Natural killer cell (primary cell): ENCODE measurements at regions not wholly inside any gene's neighbourhood (a gene's known extent, or its start where the extent isn't known, plus 50 kb on each side); places are given as distances from the start of the nearest gene placed in this dataset.

Experiments used
- ATAC-seq, 3 donors: fragments of 150-1000 bp in 2 of 3; fragments of 200-7000 bp in 1 of 3; cut with Tn5 transposase; 1 replicate in 1 of 3; 2 replicates in 2 of 3; pipeline ENCODE4 v1.10.0; 2021; ENCODE audit warnings: mild to moderate bottlenecking in 2 of 3, moderate library complexity in 2 of 3
- DNase-seq, 2 donors: peaks; one replicate each; pipeline versions ENCODE4 v3.0.0 to v3.0.0-alpha.2; 2013 to 2021; ENCODE audit warnings: mixed read lengths in 1 of 2
- H3K27ac ChIP-seq: one replicate; pipeline ENCODE4 v1.5.1; 2013; ENCODE audit warnings: mild to moderate bottlenecking, low read length
- H3K27me3 ChIP-seq: one replicate; pipeline ENCODE4 v1.6.1; 2013; ENCODE audit warnings: low read length; ENCODE audit not compliant: control insufficient read depth, insufficient read depth
- H3K36me3 ChIP-seq: one replicate; pipeline ENCODE4 v1.6.1; 2013; ENCODE audit warnings: low read length; ENCODE audit not compliant: control insufficient read depth, insufficient read depth
- H3K4me1 ChIP-seq: one replicate; pipeline ENCODE4 v1.6.1; 2013; ENCODE audit warnings: low read length; ENCODE audit not compliant: control insufficient read depth, insufficient read depth
- H3K4me3 ChIP-seq: one replicate; pipeline ENCODE4 v1.5.1; 2013; ENCODE audit warnings: low read length
- H3K9me3 ChIP-seq: one replicate; pipeline ENCODE4 v1.6.1; 2013; ENCODE audit warnings: low read length; ENCODE audit not compliant: control insufficient read depth, insufficient read depth
- H3K27ac Mint-ChIP-seq, 2 donors: one replicate each; pipeline ENCODE4 v1.8.0; 2022; ENCODE audit warnings: mild to moderate bottlenecking in 2 of 2, mixed read lengths in 2 of 2, moderate library complexity in 1 of 2
- H3K27me3 Mint-ChIP-seq, 2 donors: one replicate each; pipeline ENCODE4 v1.8.0; 2022; ENCODE audit warnings: low read depth in 2 of 2, mixed read lengths in 2 of 2
- H3K36me3 Mint-ChIP-seq: one replicate; pipeline ENCODE4 v1.8.0; 2022; ENCODE audit warnings: mixed read lengths
- H3K4me1 Mint-ChIP-seq, 2 donors: one replicate each; pipeline ENCODE4 v1.8.0; 2022; ENCODE audit warnings: mixed read lengths in 2 of 2
- H3K4me3 Mint-ChIP-seq: one replicate; pipeline ENCODE4 v1.8.0; 2022; ENCODE audit warnings: mild to moderate bottlenecking, moderate library complexity, mixed read lengths
- H3K9me3 Mint-ChIP-seq, 2 donors: one replicate each; pipeline ENCODE4 v1.8.0; 2022; ENCODE audit warnings: mixed read lengths in 2 of 2
- CTCF ChIP-seq: fragments of 200-600 bp; IDR thresholded peaks from one replicate; pipeline ENCODE4 v1.8.0; 2022; ENCODE audit warnings: antibody characterized with exemption
- WGBS: methylation state at CpG from one replicate; pipeline ENCODE4 v1.1.7; 2013; ENCODE audit warnings: missing lambda C conversion rate; ENCODE audit not compliant: insufficient coverage; 5-methylcytosine and 5-hydroxymethylcytosine counted together
- intact Hi-C: fragments of 100-400 bp; cut with micrococcal nuclease; formaldehyde crosslinking; loops from one replicate; pipeline ENCODE4 v1.14.2; 2022

DNA sequence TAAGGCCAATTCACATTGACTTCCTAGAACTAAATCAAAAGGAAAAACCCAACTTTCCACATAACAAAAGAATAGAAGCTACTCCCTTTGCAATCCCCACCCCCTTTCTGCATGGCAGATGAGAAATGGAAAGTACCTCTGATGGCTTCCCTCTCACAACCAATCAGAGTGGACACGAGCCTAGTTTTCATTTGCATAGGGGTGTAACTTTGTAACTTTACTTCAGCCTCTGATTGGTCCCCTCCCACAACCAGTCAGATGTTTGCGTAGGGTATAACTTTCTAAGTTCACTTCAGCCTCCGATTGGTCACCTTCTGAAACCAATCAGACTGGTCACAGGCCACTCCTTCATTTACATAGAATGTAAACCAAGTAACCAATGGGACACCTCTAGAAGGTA, 328.5 kb downstream of the CDH26 start:
- Histone ChIP-seq H3K9me3 (peaks cover 22% of the 10 kb centered on the region), H3K27ac (no peak overlapping the region), H3K4me3 (no peak overlapping the region), H3K27me3 (no peaks in the 10 kb centered on the region), H3K4me1 (no peaks in the 10 kb centered on the region), H3K36me3 (no peaks in the 10 kb centered on the region)
- no peak for ATAC-seq
- Mint-ChIP-seq H3K9me3 (peaks cover 8 to 11% of the 10 kb centered on the region in 2 donors), H3K27ac (no peak overlapping the region), H3K4me3 (no peak overlapping the region), H3K36me3 (peaks cover 18% of the 10 kb centered on the region), H3K4me1 (no peaks in the 10 kb centered on the region), H3K27me3 (no peaks in the 10 kb centered on the region)
- no peak for DNase-seq
- intact Hi-C loops: no loop called here
- 84% methylated on average over 3 of the region's 3 CpGs for WGBS
- no peak for TF ChIP-seq CTCF

GRCh38 chr20:60288945-60289344, 330.7 kb downstream of the CDH26 start:
- TF ChIP-seq CTCF: no peak
- intact Hi-C loops: no loop called here
- Mint-ChIP-seq H3K4me3 (no peak overlapping the region), H3K4me1 (peaks cover 7 to 16% of the 10 kb centered on the region in 2 donors), H3K36me3 (peaks cover 10% of the 10 kb centered on the region), H3K9me3 (peaks cover 4 to 7% of the 10 kb centered on the region in 2 donors), H3K27me3 (no peaks in the 10 kb centered on the region), H3K27ac (no peak overlapping the region)
- Histone ChIP-seq H3K36me3 (no peaks in the 10 kb centered on the region), H3K4me1 (no peaks in the 10 kb centered on the region), H3K9me3 (peaks cover 25% of the 10 kb centered on the region), H3K27ac (no peak overlapping the region), H3K4me3 (no peak overlapping the region), H3K27me3 (no peaks in the 10 kb centered on the region)
- ATAC-seq (no peak), DNase-seq (no peak)
- WGBS: 100% methylated on average over 1 of the region's 2 CpGs

DNA sequence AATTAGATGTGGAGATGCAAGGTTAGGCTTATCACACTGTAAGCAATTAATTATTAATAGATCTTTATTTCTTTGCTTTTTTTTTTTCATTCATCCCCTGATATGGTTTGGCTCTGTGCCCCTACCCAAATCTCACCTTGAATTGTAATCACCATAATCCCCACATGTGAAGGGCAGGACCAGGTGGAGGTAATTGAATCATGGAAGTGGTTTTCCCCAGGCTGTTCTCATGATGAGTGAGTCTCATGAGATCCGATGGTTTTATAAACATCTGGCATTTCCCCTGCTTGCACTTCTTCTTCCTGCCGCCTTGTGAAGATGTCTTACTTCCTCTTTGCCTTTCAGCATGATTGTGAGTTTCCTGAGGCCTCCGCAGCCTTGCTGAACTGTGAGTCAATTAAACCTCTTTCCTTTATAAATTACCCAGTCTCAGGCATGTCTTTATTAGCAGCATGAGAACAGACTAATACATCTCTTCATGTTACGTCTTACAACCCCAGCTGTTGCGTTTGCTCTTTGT, 333.8 kb downstream of the CDH26 start:
- H3K4me3 ChIP-seq: no peak overlapping the region
- peaks cover 19 to 32% of the 10 kb centered on the region in 2 donors for H3K4me1 Mint-ChIP-seq
- no peak overlapping the region for H3K27ac Mint-ChIP-seq
- H3K36me3 ChIP-seq: no peaks in the 10 kb centered on the region
- TF ChIP-seq CTCF: no peak
- H3K27me3 Mint-ChIP-seq: no peaks in the 10 kb centered on the region
- DNase-seq: no peak
- no peak for ATAC-seq
- no peak overlapping the region for H3K27ac ChIP-seq
- H3K4me3 Mint-ChIP-seq: no peak overlapping the region
- WGBS: 42% methylated on average over 5 of the region's 5 CpGs
- peaks cover 10% of the 10 kb centered on the region for H3K36me3 Mint-ChIP-seq
- intact Hi-C loops: no loop called here
- no peaks in the 10 kb centered on the region for H3K27me3 ChIP-seq
- peaks cover 4 to 7% of the 10 kb centered on the region in 2 donors for H3K9me3 Mint-ChIP-seq
- H3K4me1 ChIP-seq: no peaks in the 10 kb centered on the region
- H3K9me3 ChIP-seq: peaks cover 25% of the 10 kb centered on the region

DNA sequence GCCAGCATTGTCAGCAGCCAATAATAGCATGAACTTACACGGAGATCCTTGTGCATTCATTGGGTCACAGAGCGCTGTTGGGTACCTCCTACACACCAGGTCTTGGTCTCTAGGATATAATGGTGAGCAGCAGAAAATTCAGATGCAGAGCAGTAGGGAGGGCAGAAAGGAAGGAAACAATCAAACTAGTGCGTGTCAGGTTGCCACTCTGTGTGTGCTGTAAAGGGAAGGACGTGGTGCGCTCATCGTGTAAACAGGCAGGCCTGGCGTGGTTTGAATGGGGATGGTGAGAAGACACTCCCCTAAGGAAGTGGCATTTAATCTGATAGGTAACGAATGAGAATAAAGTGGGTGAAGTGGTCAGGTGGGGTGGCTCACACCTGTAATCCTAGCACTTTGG, 336.4 kb downstream of the CDH26 start:
- Histone ChIP-seq H3K4me3 (no peak overlapping the region), H3K27me3 (no peaks in the 10 kb centered on the region), H3K4me1 (no peaks in the 10 kb centered on the region), H3K36me3 (no peaks in the 10 kb centered on the region), H3K9me3 (peaks cover 20% of the 10 kb centered on the region), H3K27ac (no peak overlapping the region)
- intact Hi-C loops: no loop called here
- DNase-seq: peak in 1 of 2 donors; percentile 6
- Mint-ChIP-seq H3K27me3 (no peaks in the 10 kb centered on the region), H3K36me3 (peaks cover 10% of the 10 kb centered on the region), H3K27ac (peak overlapping the region; percentile 10 to 41), H3K9me3 (peaks cover 4% of the 10 kb centered on the region in 2 donors), H3K4me1 (peaks cover 24 to 32% of the 10 kb centered on the region in 2 donors), H3K4me3 (peak overlapping the region; percentile 32)
- 17% methylated on average over 8 of the region's 8 CpGs for WGBS
- ATAC-seq: peak in 1 of 3 donors; percentile 71
- TF ChIP-seq CTCF: no peak
